Astrocyte of the cerebellum (primary cell): ENCODE measurements at regions not wholly inside any gene's neighbourhood (a gene's known extent, or its start where the extent isn't known, plus 50 kb on each side); places are given as distances from the start of the nearest gene placed in this dataset.
"Not testable (repeated sequence)": the region's sequence is repeated elsewhere in the genome, so short reads cannot be mapped to it uniquely, and the experiment has no call there.

Source experiments
- DNase-seq: peaks from one replicate; pipeline ENCODE4 v3.0.0-alpha.2; 2011; ENCODE audit warnings: low read depth
- H3K4me3 ChIP-seq: 2 replicates; pipeline ENCODE4 v1.5.1; 2011; ENCODE audit warnings: mild to moderate bottlenecking, low read depth, low read length, moderate library complexity
- in situ Hi-C: cut with HindIII; loops from 2 replicates; pipeline ENCODE4 v1.10.0; 2017; ENCODE audit warnings: low sequenced_read_pairs
- TF ChIP-seq, protein P1 (sequence below): IDR thresholded peaks from 2 replicates; pipeline ENCODE4 v1.5.1; 2012; ENCODE audit warnings: low read length, low read depth, moderate library complexity, mild to moderate bottlenecking; ENCODE audit errors: missing control alignments

DNA sequence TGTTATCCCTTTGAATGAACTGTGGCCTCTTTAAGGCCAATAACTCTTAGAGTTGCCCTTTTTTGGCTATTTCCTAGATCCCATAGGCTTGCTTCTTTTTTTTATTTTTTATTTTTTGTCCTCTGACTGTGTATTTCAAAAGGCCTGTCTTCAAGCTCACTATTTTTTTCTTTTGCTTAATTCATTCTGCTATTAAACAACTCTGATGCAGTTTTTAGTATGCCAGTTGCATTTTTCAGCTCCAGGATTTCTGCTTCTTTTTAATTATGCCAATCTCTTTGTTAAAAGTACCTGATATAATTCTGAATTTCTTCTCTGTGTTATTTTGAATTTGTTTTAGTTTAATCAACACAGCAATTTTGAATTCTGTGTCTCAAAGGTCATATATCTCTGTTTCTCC lies 912.1 kb downstream of the PLOD2 start:
- TF ChIP-seq, protein P1, sequence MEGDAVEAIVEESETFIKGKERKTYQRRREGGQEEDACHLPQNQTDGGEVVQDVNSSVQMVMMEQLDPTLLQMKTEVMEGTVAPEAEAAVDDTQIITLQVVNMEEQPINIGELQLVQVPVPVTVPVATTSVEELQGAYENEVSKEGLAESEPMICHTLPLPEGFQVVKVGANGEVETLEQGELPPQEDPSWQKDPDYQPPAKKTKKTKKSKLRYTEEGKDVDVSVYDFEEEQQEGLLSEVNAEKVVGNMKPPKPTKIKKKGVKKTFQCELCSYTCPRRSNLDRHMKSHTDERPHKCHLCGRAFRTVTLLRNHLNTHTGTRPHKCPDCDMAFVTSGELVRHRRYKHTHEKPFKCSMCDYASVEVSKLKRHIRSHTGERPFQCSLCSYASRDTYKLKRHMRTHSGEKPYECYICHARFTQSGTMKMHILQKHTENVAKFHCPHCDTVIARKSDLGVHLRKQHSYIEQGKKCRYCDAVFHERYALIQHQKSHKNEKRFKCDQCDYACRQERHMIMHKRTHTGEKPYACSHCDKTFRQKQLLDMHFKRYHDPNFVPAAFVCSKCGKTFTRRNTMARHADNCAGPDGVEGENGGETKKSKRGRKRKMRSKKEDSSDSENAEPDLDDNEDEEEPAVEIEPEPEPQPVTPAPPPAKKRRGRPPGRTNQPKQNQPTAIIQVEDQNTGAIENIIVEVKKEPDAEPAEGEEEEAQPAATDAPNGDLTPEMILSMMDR = no peak
- DNase-seq = no peak
- in situ Hi-C loops = no loop called here
- no peak overlapping the region for H3K4me3 ChIP-seq

DNA sequence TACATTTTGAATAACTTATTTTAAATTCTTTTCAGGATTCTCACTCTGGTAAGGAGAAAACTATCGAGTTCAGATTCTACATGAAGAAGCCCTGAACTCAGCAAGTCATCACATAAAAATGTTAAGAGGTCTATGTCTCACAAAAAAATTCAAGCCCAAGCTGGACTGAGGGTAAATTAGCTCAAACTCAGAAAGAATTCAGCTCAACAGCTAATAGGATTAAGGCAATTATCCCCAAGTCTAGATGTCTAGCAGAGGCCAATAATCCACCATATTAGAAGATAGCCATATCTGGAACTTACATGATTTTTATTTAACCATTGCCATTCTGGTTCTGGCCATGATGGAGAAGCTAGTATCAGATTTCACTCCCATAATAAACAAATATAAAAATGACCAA lies 909.7 kb downstream of the PLOD2 start:
- no peak overlapping the region for H3K4me3 ChIP-seq
- in situ Hi-C loops = no loop called here
- DNase-seq = no peak
- TF ChIP-seq, protein P1 = no peak

DNA sequence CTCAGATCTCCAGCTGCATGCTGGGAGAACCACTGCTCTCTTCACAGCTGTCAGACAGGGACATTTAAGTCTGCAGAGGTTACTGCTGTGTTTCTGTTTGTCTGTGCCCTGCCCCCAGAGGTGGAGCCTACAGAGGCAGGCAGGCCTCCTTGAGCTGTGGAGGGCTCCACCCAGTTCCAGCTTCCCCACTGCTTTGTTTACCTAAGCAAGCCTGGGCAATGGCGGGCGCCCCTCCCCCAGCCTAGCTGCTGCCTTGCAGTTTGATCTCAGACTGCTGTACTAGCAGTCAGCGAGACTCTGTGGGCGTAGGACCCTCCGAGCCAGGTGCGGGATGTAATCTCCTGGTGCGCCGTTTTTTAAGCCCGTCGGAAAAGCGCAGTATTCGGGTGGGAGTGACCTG lies 903.0 kb downstream of the PLOD2 start:
- DNase-seq, H3K4me3 ChIP-seq, in situ Hi-C loops: not testable (repeated sequence)

DNA sequence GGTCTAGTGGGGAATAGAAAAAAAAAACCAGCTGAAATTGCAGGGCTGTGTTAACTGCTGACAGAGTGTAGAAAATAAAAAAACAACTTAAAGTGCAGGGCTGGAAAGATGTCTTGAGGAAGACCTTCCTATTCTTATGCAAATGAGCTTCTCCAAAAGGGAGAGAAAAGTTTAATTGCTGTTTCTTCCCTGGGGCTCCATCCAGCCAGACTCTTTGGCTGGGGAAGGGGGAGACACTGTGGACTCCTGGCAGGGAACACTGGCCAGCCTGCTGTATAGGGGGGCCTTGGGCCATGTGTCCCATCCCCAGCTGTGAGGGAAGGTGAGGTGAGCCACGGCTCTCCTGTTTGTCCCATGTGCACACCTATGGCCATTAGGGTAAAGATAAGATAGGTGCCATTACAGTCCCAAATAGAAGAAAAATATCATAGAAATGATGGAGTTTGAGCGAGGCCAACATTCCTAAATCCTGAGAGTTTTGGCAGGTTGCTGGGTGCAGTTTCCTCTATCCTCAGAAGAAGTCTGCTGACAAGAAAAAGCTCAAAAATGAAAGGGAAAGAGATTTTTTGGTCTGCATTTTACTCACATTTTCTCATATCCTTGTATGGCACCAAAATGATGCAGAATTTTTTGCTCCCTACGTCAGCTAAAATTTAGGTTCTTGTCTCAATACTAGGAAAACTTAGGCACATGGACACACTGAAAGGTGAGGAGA lies 901.7 kb downstream of the PLOD2 start:
- no peak for DNase-seq
- H3K4me3 ChIP-seq = no peak overlapping the region
- TF ChIP-seq, protein P1 = no peak
- in situ Hi-C loops = no loop called here

DNA sequence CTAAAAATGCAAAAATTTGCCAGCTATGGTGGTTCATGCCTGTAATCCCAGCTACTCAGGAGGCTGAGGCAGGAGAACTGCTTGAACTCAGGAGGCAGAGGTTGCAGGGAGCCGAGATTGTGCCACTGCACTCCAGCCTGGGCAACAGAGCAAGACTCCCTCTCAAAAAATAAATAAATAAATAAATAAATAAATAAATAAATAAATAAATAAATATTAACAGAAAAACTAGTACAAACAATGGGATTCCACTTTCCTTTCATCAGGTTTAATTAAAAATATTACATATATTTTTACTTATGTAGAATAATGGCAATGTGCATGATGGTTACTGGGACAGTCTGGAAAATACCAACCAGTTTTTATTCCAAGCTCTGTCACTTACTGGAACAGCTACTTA lies 897.5 kb downstream of the PLOD2 start:
- H3K4me3 ChIP-seq, in situ Hi-C loops: not testable (repeated sequence)

DNA sequence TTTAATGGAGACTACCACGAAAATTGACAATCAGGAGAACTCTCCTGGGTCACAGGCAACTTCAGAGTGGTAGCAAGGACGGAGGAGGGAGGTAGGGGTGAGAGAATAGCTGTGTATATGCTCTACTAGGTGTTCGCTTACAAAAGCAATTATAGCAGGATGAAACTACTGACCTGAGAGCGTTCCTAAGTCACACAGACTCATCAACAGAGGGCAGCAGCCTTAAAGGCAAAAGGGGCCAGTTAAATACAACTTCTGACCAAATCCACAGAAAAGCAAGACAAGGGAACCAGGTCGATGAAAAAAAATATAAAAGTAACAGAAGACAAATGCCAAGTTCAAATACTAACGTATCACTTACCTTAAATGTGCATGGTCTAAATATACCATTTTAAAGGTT lies 894.6 kb downstream of the PLOD2 start:
- in situ Hi-C loops = no loop called here
- no peak overlapping the region for H3K4me3 ChIP-seq
- TF ChIP-seq, protein P1 = no peak
- no peak for DNase-seq

More for the DNA sequence above, 897.5 kb downstream of the PLOD2 start:
- not testable (repeated sequence) for DNase-seq

DNA sequence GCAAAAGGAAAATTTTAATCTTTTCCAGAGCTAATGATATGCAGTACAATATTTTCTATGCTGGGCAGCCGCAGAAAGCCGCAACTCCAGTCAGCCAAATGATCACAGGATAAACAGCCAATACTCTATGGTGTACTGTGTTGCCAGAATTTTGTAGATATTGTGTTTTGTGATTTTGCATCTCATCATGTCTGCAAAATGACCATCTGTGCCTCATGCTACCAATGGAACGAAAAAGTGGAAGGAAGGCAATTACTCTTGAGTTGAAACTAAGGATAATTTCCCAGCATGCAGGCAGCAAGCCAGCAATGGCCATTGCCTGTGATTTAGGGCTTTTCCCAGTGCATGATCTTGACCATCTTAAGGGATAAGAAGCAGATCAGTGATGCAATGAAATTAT lies 891.9 kb downstream of the PLOD2 start:
- in situ Hi-C loops = no loop called here
- no peak for DNase-seq
- TF ChIP-seq, protein P1 = no peak
- no peak overlapping the region for H3K4me3 ChIP-seq

DNA sequence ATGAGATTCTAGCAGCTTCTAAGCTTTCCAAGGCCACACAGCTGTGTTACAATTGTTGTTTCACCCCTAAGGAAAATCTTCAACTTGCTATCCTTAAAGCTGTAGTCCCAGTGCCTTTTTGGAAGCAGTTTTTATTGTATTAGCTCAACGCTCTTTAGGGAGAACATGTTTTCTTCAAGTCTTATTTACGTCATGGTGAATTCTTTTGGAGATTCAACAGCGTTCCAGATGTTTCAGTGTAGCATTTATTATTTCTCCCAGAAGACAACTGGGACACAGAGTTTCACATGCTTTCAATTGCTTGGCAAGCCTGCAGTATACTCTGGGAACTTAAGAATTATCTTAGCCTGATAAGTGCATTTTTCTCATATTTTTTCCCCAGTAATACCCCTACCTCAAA lies 888.3 kb downstream of the PLOD2 start:
- no peak overlapping the region for H3K4me3 ChIP-seq
- in situ Hi-C loops = no loop called here
- DNase-seq = no peak
- TF ChIP-seq, protein P1 = no peak
